Lower lobe of right lung (tissue), 2 donors: ENCODE measurements at regions not wholly inside any gene's neighbourhood (a gene's known extent, or its start where the extent isn't known, plus 50 kb on each side); places are given as distances from the start of the nearest gene placed in this dataset.

ENCODE experiments used
- ATAC-seq, 2 donors: fragments of 200-7000 bp; cut with Tn5 transposase; one replicate each; pipeline ENCODE4 v1.9.1; 2020 to 2022; ENCODE audit warnings: mild to moderate bottlenecking in 2 of 2, moderate library complexity in 2 of 2
- DNase-seq: peaks from one replicate; pipeline ENCODE4 v3.0.0-alpha.2; 2020
- H3K27ac ChIP-seq: fragments of 200-600 bp; one replicate; pipeline ENCODE4 v1.8.0; 2022
- H3K27me3 ChIP-seq: fragments of 200-600 bp; one replicate; pipeline ENCODE4 v1.8.0; 2022; ENCODE audit warnings: low read depth
- H3K36me3 ChIP-seq: fragments of 200-600 bp; one replicate; pipeline ENCODE4 v1.8.0; 2022; ENCODE audit warnings: mild to moderate bottlenecking
- H3K4me1 ChIP-seq: fragments of 200-600 bp; one replicate; pipeline ENCODE4 v1.8.0; 2022
- H3K4me3 ChIP-seq: fragments of 200-600 bp; one replicate; pipeline ENCODE4 v1.8.0; 2022; ENCODE audit warnings: mild to moderate bottlenecking
- H3K9me3 ChIP-seq: fragments of 200-600 bp; one replicate; pipeline ENCODE4 v1.8.0; 2022
- CTCF ChIP-seq: fragments of 200-600 bp; IDR thresholded peaks from one replicate; pipeline ENCODE4 v1.8.0; 2022; ENCODE audit warnings: antibody characterized with exemption, mild to moderate bottlenecking
- intact Hi-C: fragments of 100-400 bp; cut with DNase I; formaldehyde crosslinking; loops from one replicate; pipeline ENCODE4 v1.11.0; 2022
- donor health status: DM: no; HTN: yes; CAD: no; lungs with severe emphysema.

GRCh38 chr7:84454174-84454959, 259.8 kb upstream of the SEMA3A start:
- H3K27ac ChIP-seq, result no peak overlapping the region
- DNase-seq (no peak), ATAC-seq (no peak)
- intact Hi-C loops, result no loop called here
- no peaks in the 10 kb centered on the region for H3K36me3 ChIP-seq
- no peaks in the 10 kb centered on the region for H3K4me1 ChIP-seq
- no peak for TF ChIP-seq CTCF
- no peaks in the 10 kb centered on the region for H3K27me3 ChIP-seq
- H3K4me3 ChIP-seq, result no peak overlapping the region
- no peaks in the 10 kb centered on the region for H3K9me3 ChIP-seq

- Histone ChIP-seq H3K9me3 (no peaks in the 10 kb centered on the region), H3K4me1 (no peaks in the 10 kb centered on the region), H3K27me3 (no peaks in the 10 kb centered on the region), H3K27ac (no peak overlapping the region), H3K36me3 (no peaks in the 10 kb centered on the region), H3K4me3 (no peak overlapping the region)
- intact Hi-C loops, result no loop called here
- TF ChIP-seq CTCF, result no peak
- ATAC-seq (no peak), DNase-seq (no peak)
Measured at GRCh38 chr7:84452618-84453017, 258.0 kb upstream of the SEMA3A start.

- no peak for DNase-seq
- no peak for ATAC-seq
- intact Hi-C loops, result no loop called here
- no peak for TF ChIP-seq CTCF
- H3K27me3 ChIP-seq, result no peaks in the 10 kb centered on the region
- H3K27ac ChIP-seq, result no peak overlapping the region
- H3K36me3 ChIP-seq, result no peaks in the 10 kb centered on the region
- H3K4me1 ChIP-seq, result no peaks in the 10 kb centered on the region
- H3K9me3 ChIP-seq, result no peaks in the 10 kb centered on the region
- H3K4me3 ChIP-seq, result no peak overlapping the region
Measured at GRCh38 chr7:84450772-84451171, 256.2 kb upstream of the SEMA3A start.

GRCh38 chr7:84447636-84448293, 253.2 kb upstream of the SEMA3A start:
- Histone ChIP-seq H3K9me3 (no peaks in the 10 kb centered on the region), H3K36me3 (no peaks in the 10 kb centered on the region), H3K4me1 (no peaks in the 10 kb centered on the region), H3K27me3 (no peaks in the 10 kb centered on the region), H3K27ac (no peak overlapping the region), H3K4me3 (no peak overlapping the region)
- ATAC-seq, result no peak
- no peak for TF ChIP-seq CTCF
- no peak for DNase-seq
- intact Hi-C loops, result no loop called here

- H3K27ac ChIP-seq, result no peak overlapping the region
- H3K27me3 ChIP-seq, result no peaks in the 10 kb centered on the region
- ATAC-seq (peak in 1 of 2 donors; percentile 45), DNase-seq (no peak)
- no peak for TF ChIP-seq CTCF
- no peaks in the 10 kb centered on the region for H3K9me3 ChIP-seq
- H3K4me3 ChIP-seq, result no peak overlapping the region
- no peaks in the 10 kb centered on the region for H3K4me1 ChIP-seq
- no peaks in the 10 kb centered on the region for H3K36me3 ChIP-seq
- intact Hi-C loops, result no loop called here
Measured at GRCh38 chr7:84446991-84447480, 252.4 kb upstream of the SEMA3A start.
